Mucosa of rectum (tissue), 2 donors: ENCODE measurements at regions not wholly inside any gene's neighbourhood (a gene's known extent, or its start where the extent isn't known, plus 50 kb on each side); places are given as distances from the start of the nearest gene placed in this dataset.

Experiments used
- H3K27ac ChIP-seq, 2 donors: one replicate each; pipeline ENCODE4 v1.7.0; 2013; ENCODE audit warnings: inconsistent platforms in 2 of 2, low read depth in 2 of 2, low read length in 2 of 2
- H3K27me3 ChIP-seq, 2 donors: one replicate each; pipeline ENCODE4 v1.7.0; 2013; ENCODE audit warnings: low read length in 2 of 2; ENCODE audit not compliant: control insufficient read depth in 2 of 2, insufficient read depth in 2 of 2
- H3K36me3 ChIP-seq, 2 donors: one replicate each; pipeline ENCODE4 v1.7.0; 2013; ENCODE audit warnings: low read length in 2 of 2; ENCODE audit not compliant: control insufficient read depth in 2 of 2, insufficient read depth in 2 of 2
- H3K4me1 ChIP-seq, 2 donors: one replicate each; pipeline ENCODE4 v1.7.0; 2013; ENCODE audit warnings: low read length in 2 of 2, mild to moderate bottlenecking in 1 of 2; ENCODE audit not compliant: control insufficient read depth in 2 of 2, insufficient read depth in 2 of 2
- H3K4me3 ChIP-seq, 2 donors: one replicate each; pipeline ENCODE4 v1.7.0; 2013; ENCODE audit warnings: low read length in 2 of 2
- H3K9ac ChIP-seq, 2 donors: one replicate each; pipeline ENCODE4 v1.7.0; 2013; ENCODE audit warnings: low read length in 2 of 2, low read depth in 1 of 2, mild to moderate bottlenecking in 1 of 2
- H3K9me3 ChIP-seq, 2 donors: one replicate each; pipeline ENCODE4 v1.7.0; 2013; ENCODE audit warnings: low read length in 2 of 2; ENCODE audit not compliant: control insufficient read depth in 2 of 2
- donor health status: healthy.
- donor health status: Normal muscosa, but diverticular disease.

DNA sequence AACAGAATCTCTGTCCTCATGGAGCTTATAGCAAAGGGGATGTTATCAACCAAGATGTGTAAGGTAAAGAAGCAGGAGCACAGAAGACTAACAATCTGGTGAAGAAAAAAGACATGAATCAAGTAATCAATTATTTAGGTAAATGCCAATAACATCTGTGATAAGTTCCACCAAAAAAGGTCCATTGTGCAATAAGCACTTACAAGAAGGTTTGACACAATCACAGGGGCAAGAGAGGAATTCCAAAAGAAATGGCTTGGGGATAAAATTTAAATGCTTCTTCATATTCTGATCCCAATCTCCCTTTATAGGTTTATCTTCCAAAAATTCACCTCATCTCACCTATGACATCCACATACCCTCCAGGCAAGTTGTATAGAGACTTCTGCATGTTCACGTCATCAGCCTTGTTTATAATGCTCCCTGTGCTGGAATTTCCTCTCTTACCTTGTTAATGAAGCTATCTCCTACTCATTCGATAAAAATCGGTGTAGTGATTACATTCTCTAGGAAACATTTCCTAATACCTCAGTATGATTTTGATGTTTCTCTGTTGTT is 53.6 kb upstream of the DPT start:
- Histone ChIP-seq H3K9me3 (no peaks in the 10 kb centered on the region), H3K4me1 (no peaks in the 10 kb centered on the region), H3K36me3 (no peaks in the 10 kb centered on the region), H3K27ac (no peak overlapping the region), H3K27me3 (no peaks in the 10 kb centered on the region), H3K4me3 (no peak overlapping the region), H3K9ac (no peak overlapping the region)

DNA sequence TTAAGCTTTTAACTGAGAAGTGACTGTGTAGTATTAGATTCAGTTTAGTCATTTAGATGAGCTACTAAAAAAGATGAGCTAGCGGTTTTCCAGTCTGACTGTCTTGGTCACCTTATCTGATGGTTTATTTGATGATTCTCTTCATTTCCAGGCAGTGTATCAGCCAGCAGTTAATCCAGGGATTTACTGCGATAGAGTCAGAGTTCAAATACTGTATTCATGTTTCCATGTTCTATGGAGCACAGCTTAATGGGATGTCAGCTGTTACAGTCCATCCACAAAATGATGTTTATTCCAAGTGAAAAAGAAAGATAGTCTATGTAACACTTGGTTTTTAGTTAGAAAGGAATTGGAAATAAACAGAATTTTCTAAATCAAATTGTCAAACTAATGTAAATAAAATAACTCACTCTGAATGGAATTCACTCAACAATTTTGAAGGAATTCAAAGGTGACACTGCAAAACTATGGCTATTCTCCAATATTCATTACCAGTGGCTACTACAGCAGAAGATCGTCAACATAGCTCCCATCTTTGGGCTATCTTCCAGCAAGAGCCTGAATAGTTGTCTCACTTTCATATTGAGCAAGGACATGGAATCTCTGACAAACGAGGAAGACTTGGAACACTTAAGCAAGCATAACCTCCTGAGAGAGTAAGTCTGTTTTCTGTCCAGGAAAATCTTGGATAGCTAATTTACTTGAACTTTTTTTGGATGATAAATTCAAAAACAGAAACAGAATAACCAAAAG is 54.6 kb upstream of the DPT start:
- no peaks in the 10 kb centered on the region for H3K4me1 ChIP-seq
- no peak overlapping the region for H3K9ac ChIP-seq
- no peaks in the 10 kb centered on the region for H3K27me3 ChIP-seq
- no peaks in the 10 kb centered on the region for H3K9me3 ChIP-seq
- no peak overlapping the region for H3K4me3 ChIP-seq
- no peaks in the 10 kb centered on the region for H3K36me3 ChIP-seq
- H3K27ac ChIP-seq: no peak overlapping the region

DNA sequence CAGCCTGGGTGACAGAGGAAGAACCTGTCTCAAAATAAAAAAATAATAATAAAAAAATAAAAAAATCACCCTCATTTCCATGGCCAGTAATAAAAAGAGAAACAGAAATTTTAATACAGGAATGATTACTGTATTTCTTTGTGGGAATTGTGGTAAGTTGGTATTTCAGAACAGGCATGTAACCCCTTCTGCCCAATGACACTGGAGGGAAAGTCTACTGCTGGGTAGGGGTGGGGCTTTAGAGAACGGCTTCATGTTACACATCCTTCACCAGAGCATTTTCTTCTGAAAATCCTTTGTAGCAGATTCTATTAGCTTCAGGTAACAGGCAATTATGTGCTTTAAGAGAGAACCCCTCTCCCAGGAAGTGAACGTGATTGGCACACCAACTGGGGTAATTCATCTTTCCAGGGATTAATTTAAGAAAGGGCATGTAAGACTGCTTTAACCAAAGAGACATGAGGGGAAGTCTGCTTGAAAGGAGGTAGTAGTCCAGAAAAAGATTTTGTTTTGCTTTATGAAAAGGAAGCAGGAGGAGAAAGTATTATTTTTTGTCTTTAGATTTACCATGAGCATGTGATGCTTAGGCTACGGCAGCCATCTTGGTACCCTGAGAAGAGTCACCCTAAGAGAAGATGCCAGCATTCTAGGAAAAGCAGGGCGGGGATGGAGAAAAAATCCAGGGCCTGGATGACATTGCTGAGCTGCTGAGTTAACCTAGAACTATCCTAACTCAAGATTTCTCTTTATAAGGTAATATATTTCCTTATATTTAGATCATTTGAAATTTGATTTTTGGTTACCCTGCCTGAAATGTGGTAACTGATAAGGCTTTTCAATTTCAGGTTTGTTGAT is 57.7 kb upstream of the DPT start:
- Histone ChIP-seq H3K9me3 (no peaks in the 10 kb centered on the region), H3K27ac (no peak overlapping the region), H3K36me3 (no peaks in the 10 kb centered on the region), H3K4me3 (no peak overlapping the region), H3K4me1 (no peaks in the 10 kb centered on the region), H3K9ac (no peak overlapping the region), H3K27me3 (no peaks in the 10 kb centered on the region)

DNA sequence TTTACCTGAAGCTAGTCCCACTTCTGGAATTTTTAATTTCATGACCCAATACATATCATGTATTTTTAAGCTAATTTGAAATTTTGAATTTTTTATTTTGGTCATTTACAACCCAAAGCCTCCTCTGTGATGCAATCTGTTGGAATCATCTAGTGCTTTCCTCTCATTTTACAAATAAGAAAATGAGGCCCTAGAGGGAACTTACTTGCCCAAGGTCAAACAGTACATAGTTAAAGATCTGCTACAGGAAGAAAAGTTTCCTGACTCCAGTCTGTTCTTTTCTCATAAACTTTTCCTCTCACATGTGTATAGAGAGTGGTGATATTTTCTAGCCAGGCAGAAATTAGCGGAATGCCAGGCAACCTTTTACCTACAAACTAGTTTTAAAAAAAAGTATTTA is 59.3 kb upstream of the DPT start:
- H3K27ac ChIP-seq: no peak overlapping the region

DNA sequence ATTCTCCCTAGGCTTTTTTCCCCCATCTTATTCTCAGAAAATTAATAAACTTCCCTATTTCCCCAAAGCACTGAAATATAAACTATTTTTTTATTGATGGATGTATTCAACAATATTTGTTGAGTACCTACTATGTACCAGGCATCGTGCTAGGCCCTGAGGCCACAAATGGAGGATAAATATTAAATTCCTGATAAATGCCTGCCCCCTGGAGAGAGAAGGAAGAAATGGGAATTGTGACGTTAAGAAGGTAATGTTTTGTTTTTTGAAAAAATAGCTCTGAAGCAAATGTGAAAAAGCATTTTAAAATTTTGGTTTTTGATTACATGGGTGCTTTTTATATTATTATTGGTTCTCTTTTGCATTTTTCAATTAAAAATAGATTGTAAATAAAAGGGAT is 60.5 kb upstream of the DPT start:
- Histone ChIP-seq H3K9ac (no peak overlapping the region), H3K4me1 (no peaks in the 10 kb centered on the region), H3K4me3 (no peak overlapping the region), H3K36me3 (no peaks in the 10 kb centered on the region), H3K27me3 (no peaks in the 10 kb centered on the region), H3K27ac (no peak overlapping the region), H3K9me3 (no peaks in the 10 kb centered on the region)

More for the DNA sequence above, 59.3 kb upstream of the DPT start:
- Histone ChIP-seq H3K27me3 (no peaks in the 10 kb centered on the region), H3K36me3 (no peaks in the 10 kb centered on the region), H3K4me3 (no peak overlapping the region), H3K4me1 (no peaks in the 10 kb centered on the region), H3K9ac (no peak overlapping the region), H3K9me3 (no peaks in the 10 kb centered on the region)

DNA sequence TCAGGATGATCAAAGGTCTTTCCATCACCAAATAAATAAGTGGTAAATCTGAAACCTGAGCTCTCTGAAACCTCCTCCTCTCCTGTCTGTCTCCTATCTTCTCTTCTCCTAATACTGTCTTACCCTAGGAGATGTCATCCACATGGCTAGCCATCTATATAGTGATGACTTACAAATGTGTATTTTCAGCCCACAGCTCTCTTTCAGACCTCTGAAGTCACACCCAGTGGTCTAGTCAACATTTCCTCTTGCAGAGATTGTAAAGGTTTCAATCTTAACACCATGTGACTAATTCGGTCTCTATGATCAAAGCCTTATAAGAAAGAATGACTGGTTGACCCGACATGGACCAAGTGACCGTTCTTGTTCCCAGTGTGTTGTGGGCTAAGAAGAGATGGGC is 63.1 kb upstream of the DPT start:
- Histone ChIP-seq H3K36me3 (no peaks in the 10 kb centered on the region), H3K4me1 (no peaks in the 10 kb centered on the region), H3K27me3 (no peaks in the 10 kb centered on the region), H3K4me3 (no peak overlapping the region), H3K9ac (no peak overlapping the region), H3K9me3 (no peaks in the 10 kb centered on the region), H3K27ac (no peak overlapping the region)

DNA sequence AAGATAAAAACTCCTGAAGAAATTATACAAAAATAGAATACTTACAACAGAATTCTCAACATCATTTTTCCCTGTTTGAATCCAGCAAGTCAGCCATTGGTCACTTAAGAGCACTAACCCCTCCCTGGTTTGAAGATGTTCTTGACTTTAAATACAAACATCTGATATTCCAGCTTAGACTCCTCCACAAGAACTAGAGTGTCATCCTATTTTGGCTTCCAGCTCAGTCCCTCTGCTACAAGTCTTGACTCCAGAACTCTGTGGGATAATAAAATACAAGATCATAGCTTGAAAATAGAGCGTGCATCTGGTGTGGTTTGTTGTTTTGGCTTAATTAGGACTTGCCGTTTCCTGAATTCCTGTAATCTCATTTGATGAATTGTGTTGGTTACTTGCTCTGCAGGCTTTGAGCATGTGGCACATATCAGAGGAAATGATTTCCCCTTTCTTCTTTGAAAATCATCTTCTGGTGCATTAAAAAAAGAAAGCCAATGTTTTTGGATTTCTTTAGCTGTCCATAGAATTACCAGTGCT is 63.7 kb upstream of the DPT start:
- Histone ChIP-seq H3K36me3 (no peaks in the 10 kb centered on the region), H3K27me3 (no peaks in the 10 kb centered on the region), H3K4me3 (no peak overlapping the region), H3K27ac (no peak overlapping the region), H3K4me1 (no peaks in the 10 kb centered on the region), H3K9me3 (no peaks in the 10 kb centered on the region), H3K9ac (no peak overlapping the region)

DNA sequence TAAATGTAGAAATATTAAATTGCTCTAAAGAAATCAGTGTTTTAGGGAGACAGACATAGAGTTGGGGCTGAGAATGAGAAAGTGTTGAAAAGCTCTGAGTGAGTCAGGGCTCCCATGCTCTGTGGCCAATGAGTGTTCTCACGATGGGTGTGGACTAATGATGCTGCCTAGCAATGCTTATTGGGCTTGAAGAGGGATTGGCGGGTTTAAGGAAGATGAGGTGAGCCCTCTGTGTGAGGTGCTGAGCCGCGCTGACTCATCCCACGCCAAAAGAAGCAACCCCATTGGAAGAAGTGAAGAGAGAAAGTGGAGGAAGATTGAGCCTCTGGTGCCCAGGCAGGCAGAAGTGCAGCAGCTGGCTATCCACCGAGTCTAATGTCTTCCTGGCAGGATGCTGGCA is 65.1 kb upstream of the DPT start:
- H3K9me3 ChIP-seq: no peaks in the 10 kb centered on the region
- no peaks in the 10 kb centered on the region for H3K27me3 ChIP-seq
- no peaks in the 10 kb centered on the region for H3K36me3 ChIP-seq
- no peak overlapping the region for H3K4me3 ChIP-seq
- no peak overlapping the region for H3K9ac ChIP-seq
- H3K27ac ChIP-seq: no peak overlapping the region
- H3K4me1 ChIP-seq: no peaks in the 10 kb centered on the region

DNA sequence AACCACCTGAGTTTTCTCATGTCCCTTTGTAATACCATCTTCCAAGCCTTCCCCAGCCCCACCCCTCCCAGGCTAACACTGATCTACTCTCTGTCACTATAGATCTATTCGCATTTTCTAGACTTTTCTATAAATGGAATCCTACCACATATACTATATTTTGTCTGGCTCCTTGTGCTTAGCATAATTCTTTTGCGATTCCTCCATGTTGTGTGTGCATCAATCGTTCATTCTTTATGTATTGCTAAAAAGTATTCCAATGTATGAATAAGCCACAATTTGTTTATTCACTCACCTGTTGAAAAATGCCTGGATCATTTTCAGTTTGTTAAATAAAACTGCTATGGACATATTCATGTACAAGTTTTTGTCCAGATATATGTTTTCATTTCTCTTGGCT is 66.7 kb upstream of the DPT start:
- H3K36me3 ChIP-seq: no peaks in the 10 kb centered on the region
- H3K4me3 ChIP-seq: no peak overlapping the region
- H3K9me3 ChIP-seq: no peaks in the 10 kb centered on the region
- no peaks in the 10 kb centered on the region for H3K4me1 ChIP-seq
- H3K27me3 ChIP-seq: no peaks in the 10 kb centered on the region
- no peak overlapping the region for H3K27ac ChIP-seq
- no peak overlapping the region for H3K9ac ChIP-seq
